H9 (cell line): ENCODE measurements at regions not wholly inside any gene's neighbourhood (a gene's known extent, or its start where the extent isn't known, plus 50 kb on each side); places are given as distances from the start of the nearest gene placed in this dataset.
"Not testable (repeated sequence)": the region's sequence is repeated elsewhere in the genome, so short reads cannot be mapped to it uniquely, and the experiment has no call there.

Experiments used
- DNase-seq: peaks from one replicate; pipeline ENCODE4 v3.0.0-alpha.2; 2017
- H2AFZ ChIP-seq: one replicate; pipeline ENCODE4 v1.6.1; 2013; ENCODE audit warnings: mild to moderate bottlenecking, low read length, control low read depth, moderate library complexity
- H2AK5ac ChIP-seq: 2 replicates; pipeline ENCODE4 v1.6.1; 2013; ENCODE audit warnings: low read length, control low read depth, mixed read lengths; ENCODE audit not compliant: insufficient read length
- H2BK120ac ChIP-seq: one replicate; pipeline ENCODE4 v1.6.1; 2013; ENCODE audit warnings: low read depth, mild to moderate bottlenecking, low read length, control low read depth, inconsistent platforms; ENCODE audit not compliant: poor library complexity, severe bottlenecking
- H2BK12ac ChIP-seq: 2 replicates; pipeline ENCODE4 v1.6.1; 2013; ENCODE audit warnings: low read length, control low read depth, mixed read lengths, low read depth; ENCODE audit not compliant: insufficient read length
- H2BK15ac ChIP-seq: 2 replicates; pipeline ENCODE4 v1.6.1; 2013; ENCODE audit warnings: low read depth, low read length, control low read depth
- H2BK20ac ChIP-seq: one replicate; pipeline ENCODE4 v1.6.1; 2013; ENCODE audit warnings: low read depth, mild to moderate bottlenecking, low read length, control low read depth, inconsistent platforms; ENCODE audit not compliant: poor library complexity, severe bottlenecking
- H2BK5ac ChIP-seq: 2 replicates; pipeline ENCODE4 v1.6.1; 2013; ENCODE audit warnings: low read length, control low read depth, mixed read lengths; ENCODE audit not compliant: insufficient read length
- H3K14ac ChIP-seq: 2 replicates; pipeline ENCODE4 v1.6.1; 2013; ENCODE audit warnings: low read length, control low read depth; ENCODE audit not compliant: insufficient read depth
- H3K18ac ChIP-seq: 2 replicates; pipeline ENCODE4 v1.6.1; 2013; ENCODE audit warnings: low read depth, mild to moderate bottlenecking, mixed read lengths, low read length, control low read depth; ENCODE audit not compliant: insufficient read length
- H3K23ac ChIP-seq: 2 replicates; pipeline ENCODE4 v1.6.1; 2013; ENCODE audit warnings: low read length, control low read depth, mixed read lengths, low read depth; ENCODE audit not compliant: insufficient read length
- H3K23me2 ChIP-seq: 2 replicates; pipeline ENCODE4 v1.6.1; 2013; ENCODE audit warnings: low read depth, mild to moderate bottlenecking, mixed read lengths, low read length, control low read depth; ENCODE audit not compliant: insufficient read length, poor library complexity, severe bottlenecking
- H3K27ac ChIP-seq: 2 replicates; pipeline ENCODE4 v1.5.1; 2013; ENCODE audit warnings: low read length, control low read depth, mixed read lengths, low read depth; ENCODE audit not compliant: insufficient read length
- H3K27me3 ChIP-seq: 2 replicates; pipeline ENCODE4 v1.6.1; 2013; ENCODE audit warnings: low read length, control low read depth, inconsistent platforms; ENCODE audit not compliant: insufficient read depth
- H3K4ac ChIP-seq: 2 replicates; pipeline ENCODE4 v1.6.1; 2013; ENCODE audit warnings: low read depth, mild to moderate bottlenecking, control low read depth, inconsistent platforms, low read length, moderate library complexity
- H3K4me1 ChIP-seq: 2 replicates; pipeline ENCODE4 v1.6.1; 2013; ENCODE audit warnings: low read length, control low read depth, inconsistent platforms; ENCODE audit not compliant: insufficient read depth
- H3K4me2 ChIP-seq: 2 replicates; pipeline ENCODE4 v1.6.1; 2013; ENCODE audit warnings: low read length, control low read depth, mixed read lengths; ENCODE audit not compliant: insufficient read length, insufficient read depth
- H3K56ac ChIP-seq: 2 replicates; pipeline ENCODE4 v1.6.1; 2013; ENCODE audit warnings: low read depth, mild to moderate bottlenecking, mixed read lengths, low read length, control low read depth; ENCODE audit not compliant: insufficient read length
- H3K79me1 ChIP-seq: 2 replicates; pipeline ENCODE4 v1.6.1; 2013; ENCODE audit warnings: low read depth, mild to moderate bottlenecking, moderate library complexity, low read length, control low read depth, inconsistent platforms; ENCODE audit not compliant: insufficient read depth, poor library complexity, severe bottlenecking
- H3K79me2 ChIP-seq: 2 replicates; pipeline ENCODE4 v1.6.1; 2013; ENCODE audit warnings: low read length, control low read depth, inconsistent platforms; ENCODE audit not compliant: insufficient read depth
- H3K9ac ChIP-seq: 2 replicates; pipeline ENCODE4 v1.6.1; 2013; ENCODE audit warnings: low read length, control low read depth, mixed read lengths; ENCODE audit not compliant: insufficient read length; ENCODE audit errors: extremely low read depth
- H3K9me3 ChIP-seq: one replicate; pipeline ENCODE4 v1.6.1; 2013; ENCODE audit warnings: low read depth, low read length, inconsistent platforms; ENCODE audit not compliant: control insufficient read depth
- H3T11ph ChIP-seq: one replicate; pipeline ENCODE4 v1.6.1; 2013; ENCODE audit warnings: mild to moderate bottlenecking, low read length, control low read depth, inconsistent platforms
- H4K20me1 ChIP-seq: one replicate; pipeline ENCODE4 v1.6.1; 2013; ENCODE audit not compliant: control insufficient read depth, insufficient read length, insufficient read depth
- H4K5ac ChIP-seq: 2 replicates; pipeline ENCODE4 v1.6.1; 2013; ENCODE audit warnings: low read depth, mild to moderate bottlenecking, mixed read lengths, low read length, control low read depth; ENCODE audit not compliant: insufficient read length
- H4K8ac ChIP-seq: replicated peaks from 2 replicates; pipeline ENCODE4 v1.6.1; 2013; ENCODE audit warnings: low read length, control low read depth, mixed read lengths, low read depth; ENCODE audit not compliant: insufficient read length
- H4K91ac ChIP-seq: 2 replicates; pipeline ENCODE4 v1.6.1; 2013; ENCODE audit warnings: low read depth, mild to moderate bottlenecking, moderate library complexity, mixed read lengths, low read length, control low read depth; ENCODE audit not compliant: insufficient read length
- H3K27ac Mint-ChIP-seq, 3 experiments: 2 replicates in 2 of 3; 3 replicates in 1 of 3; pipeline ENCODE4 v1.8.0; 2020 to 2021; ENCODE audit warnings: mixed read lengths in 3 of 3, mild to moderate bottlenecking in 1 of 3, moderate library complexity in 1 of 3
- H3K27me3 Mint-ChIP-seq: 2 replicates; pipeline ENCODE4 v1.8.0; 2021; ENCODE audit warnings: low read depth, mild to moderate bottlenecking, moderate library complexity, mixed read lengths
- H3K36me3 Mint-ChIP-seq, 3 experiments: 2 replicates in 2 of 3; 3 replicates in 1 of 3; pipeline ENCODE4 v1.8.0; 2020 to 2021; ENCODE audit warnings: low read depth in 3 of 3, mixed read lengths in 3 of 3; ENCODE audit not compliant: insufficient read depth in 1 of 3
- H3K4me1 Mint-ChIP-seq, 2 experiments: 2 replicates each; pipeline ENCODE4 v1.8.0; 2020; ENCODE audit warnings: mixed read lengths in 2 of 2
- H3K4me3 Mint-ChIP-seq, 2 experiments: 2 replicates in 1 of 2; 3 replicates in 1 of 2; pipeline ENCODE4 v1.8.0; 2020 to 2021; ENCODE audit warnings: mild to moderate bottlenecking in 2 of 2, mixed read lengths in 2 of 2, moderate library complexity in 1 of 2
- H3K9me3 Mint-ChIP-seq, 2 experiments: 2 replicates in 1 of 2; 3 replicates in 1 of 2; pipeline ENCODE4 v1.8.0; 2020; ENCODE audit warnings: mild to moderate bottlenecking in 2 of 2, mixed read lengths in 2 of 2, moderate library complexity in 1 of 2
- WGBS: extraction: QIAGEN DNeasy Blood & Tissue Kit; methylation state at CpG from one replicate; pipeline ENCODE4 v1.1.7; 2013; ENCODE audit warnings: missing lambda C conversion rate, low lambda C conversion rate, mixed read lengths; ENCODE audit not compliant: insufficient read length; ENCODE audit errors: extremely low coverage; 5-methylcytosine and 5-hydroxymethylcytosine counted together
- TF ChIP-seq, protein P1 (sequence below): fragments of 200-600 bp; sonication (generic); conservative IDR thresholded peaks from 3 replicates; pipeline ENCODE4 v1.8.0; 2021; ENCODE audit warnings: antibody characterized with exemption, mild to moderate bottlenecking

DNA sequence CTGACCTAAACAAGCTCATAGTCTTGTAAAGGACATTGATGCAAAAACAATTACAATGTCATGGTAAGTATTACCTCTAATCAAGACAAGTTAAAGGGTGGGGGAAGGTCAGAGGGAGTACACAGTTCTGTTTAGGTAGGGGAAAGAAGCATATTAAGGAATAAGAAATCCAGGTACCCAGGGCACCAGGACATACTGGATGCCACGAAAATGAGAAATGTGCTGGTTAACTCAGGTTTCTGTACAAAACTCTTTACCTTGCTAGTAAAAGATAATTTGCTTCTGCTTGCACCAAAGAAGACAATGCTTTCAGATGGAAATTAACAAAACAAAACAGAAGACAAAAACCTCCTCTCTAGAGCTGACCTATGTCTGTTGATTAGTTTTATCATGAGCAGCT is 70.7 kb upstream of the MED13 start:
- no peak overlapping the region; a peak in 1 of 7 replicates for H3K27ac Mint-ChIP-seq
- WGBS, result no CpG with 5 or more reads among the region's 1 CpG
- H3K23ac ChIP-seq, result no peak overlapping the region
- H4K20me1 ChIP-seq, result no peaks in the 10 kb centered on the region
- H3K9me3 ChIP-seq, result no peaks in the 10 kb centered on the region
- no peak overlapping the region for H2BK20ac ChIP-seq
- no peak overlapping the region for H3K18ac ChIP-seq
- no peak overlapping the region for H3K4ac ChIP-seq
- no peaks in the 10 kb centered on the region for H3K79me2 ChIP-seq
- H3K27ac ChIP-seq, result no peak overlapping the region
- H2BK15ac ChIP-seq, result no peak overlapping the region
- no peak overlapping the region for H2AFZ ChIP-seq
- H3K4me1 ChIP-seq, result no peaks in the 10 kb centered on the region
- no peaks in the 10 kb centered on the region; a peak in 1 of 7 replicates for H3K36me3 Mint-ChIP-seq
- H2BK12ac ChIP-seq, result no peak overlapping the region
- H3K9me3 Mint-ChIP-seq, result peaks cover 0 to 2% of the 10 kb centered on the region in 2 experiments; a peak in 2 of 5 replicates
- H2BK5ac ChIP-seq, result no peak overlapping the region
- no peak for DNase-seq
- H4K8ac ChIP-seq, result no peak overlapping the region
- H4K5ac ChIP-seq, result no peak overlapping the region
- no peak overlapping the region for H3K4me3 Mint-ChIP-seq
- H3K4me1 Mint-ChIP-seq, result peaks cover 6 to 9% of the 10 kb centered on the region in 2 experiments
- no peak overlapping the region for H2BK120ac ChIP-seq
- no peak overlapping the region for H3K9ac ChIP-seq
- no peak overlapping the region for H3K4me2 ChIP-seq
- no peaks in the 10 kb centered on the region for H3K23me2 ChIP-seq
- no peaks in the 10 kb centered on the region for H3K27me3 Mint-ChIP-seq
- no peak overlapping the region for H2AK5ac ChIP-seq
- H3K56ac ChIP-seq, result no peak overlapping the region
- H3T11ph ChIP-seq, result no peak overlapping the region
- no peak overlapping the region for H4K91ac ChIP-seq
- TF ChIP-seq, protein P1, sequence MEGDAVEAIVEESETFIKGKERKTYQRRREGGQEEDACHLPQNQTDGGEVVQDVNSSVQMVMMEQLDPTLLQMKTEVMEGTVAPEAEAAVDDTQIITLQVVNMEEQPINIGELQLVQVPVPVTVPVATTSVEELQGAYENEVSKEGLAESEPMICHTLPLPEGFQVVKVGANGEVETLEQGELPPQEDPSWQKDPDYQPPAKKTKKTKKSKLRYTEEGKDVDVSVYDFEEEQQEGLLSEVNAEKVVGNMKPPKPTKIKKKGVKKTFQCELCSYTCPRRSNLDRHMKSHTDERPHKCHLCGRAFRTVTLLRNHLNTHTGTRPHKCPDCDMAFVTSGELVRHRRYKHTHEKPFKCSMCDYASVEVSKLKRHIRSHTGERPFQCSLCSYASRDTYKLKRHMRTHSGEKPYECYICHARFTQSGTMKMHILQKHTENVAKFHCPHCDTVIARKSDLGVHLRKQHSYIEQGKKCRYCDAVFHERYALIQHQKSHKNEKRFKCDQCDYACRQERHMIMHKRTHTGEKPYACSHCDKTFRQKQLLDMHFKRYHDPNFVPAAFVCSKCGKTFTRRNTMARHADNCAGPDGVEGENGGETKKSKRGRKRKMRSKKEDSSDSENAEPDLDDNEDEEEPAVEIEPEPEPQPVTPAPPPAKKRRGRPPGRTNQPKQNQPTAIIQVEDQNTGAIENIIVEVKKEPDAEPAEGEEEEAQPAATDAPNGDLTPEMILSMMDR, result no peak
- no peak overlapping the region for H3K14ac ChIP-seq
- H3K79me1 ChIP-seq, result no peaks in the 10 kb centered on the region
- H3K27me3 ChIP-seq, result no peaks in the 10 kb centered on the region

- not testable (repeated sequence) for H3K27me3 ChIP-seq, H4K91ac ChIP-seq, H3K4me1 Mint-ChIP-seq, H3K4me1 ChIP-seq, H3K56ac ChIP-seq, H3K9me3 Mint-ChIP-seq, DNase-seq, H3K4me2 ChIP-seq, H2AFZ ChIP-seq, H3K9me3 ChIP-seq, H2BK5ac ChIP-seq, H3K18ac ChIP-seq, H3K79me1 ChIP-seq, H2BK120ac ChIP-seq, H3K36me3 Mint-ChIP-seq, H3K27ac ChIP-seq, H2AK5ac ChIP-seq, H3K14ac ChIP-seq, H3K4me3 Mint-ChIP-seq, H3K23me2 ChIP-seq, H3K23ac ChIP-seq, H2BK20ac ChIP-seq, H3K27me3 Mint-ChIP-seq, H3K27ac Mint-ChIP-seq, H4K8ac ChIP-seq, H3K79me2 ChIP-seq, H3K4ac ChIP-seq, H4K5ac ChIP-seq, H4K20me1 ChIP-seq, H3K9ac ChIP-seq, H2BK12ac ChIP-seq, H3T11ph ChIP-seq, H2BK15ac ChIP-seq
- no CpG with 5 or more reads among the region's 2 CpGs for WGBS
Observed at GRCh38 chr17:62135096-62135495, 70.0 kb upstream of the MED13 start.
